ENCODE measurements at regions not wholly inside any gene's neighbourhood (a gene's known extent, or its start where the extent isn't known, plus 50 kb on each side); places are given as distances from the start of the nearest gene placed in this dataset.

- TF ChIP-seq POLR2A (IDR thresholded peaks at IDR 0.05) (no peak), CTCF (IDR thresholded peaks at IDR 0.05) (no peak)
- ATAC-seq (no peak), DNase-seq (no peak)
- no CpG with 5 or more reads among the region's 2 CpGs for WGBS (ENCODE audit: insufficient coverage, low coverage, low lambda C conversion rate, missing lambda C conversion rate)
- Histone ChIP-seq H3K27ac (no peak overlapping the region), H3K36me3 (no peaks in the 10 kb centered on the region), H3K27me3 (no peaks in the 10 kb centered on the region), H3K9me3 (no peaks in the 10 kb centered on the region), H3K4me1 (no peaks in the 10 kb centered on the region), H3K4me3 (no peak overlapping the region)
- intact Hi-C loops (cut with DNase I), result no loop called here
These were observed 368.7 kb upstream of the CRIM1 start for GRCh38 chr2:35986871-35987270.

GRCh38 chr2:35978218-35978617 lies 377.4 kb upstream of the CRIM1 start:
- TF ChIP-seq CTCF (IDR thresholded peaks at IDR 0.05) (no peak), POLR2A (IDR thresholded peaks at IDR 0.05) (no peak)
- Histone ChIP-seq H3K4me3 (no peak overlapping the region), H3K36me3 (no peaks in the 10 kb centered on the region), H3K9me3 (no peaks in the 10 kb centered on the region), H3K27me3 (no peaks in the 10 kb centered on the region), H3K27ac (no peak overlapping the region), H3K4me1 (no peaks in the 10 kb centered on the region)
- intact Hi-C loops (cut with DNase I), result no loop called here
- peak in 1 of 4 donors; percentile 35 for ATAC-seq
- 50% methylated on average over 1 of the region's 1 CpG for WGBS (ENCODE audit: insufficient coverage, low coverage, low lambda C conversion rate, missing lambda C conversion rate)
- no peak for DNase-seq

- TF ChIP-seq CTCF (IDR thresholded peaks at IDR 0.05), result no peak
- no peak for TF ChIP-seq POLR2A (IDR thresholded peaks at IDR 0.05)
- Histone ChIP-seq H3K4me1 (no peaks in the 10 kb centered on the region), H3K27ac (no peak overlapping the region), H3K27me3 (no peaks in the 10 kb centered on the region), H3K4me3 (no peak overlapping the region), H3K9me3 (no peaks in the 10 kb centered on the region), H3K36me3 (no peaks in the 10 kb centered on the region)
- DNase-seq (no peak), ATAC-seq (no peak)
- intact Hi-C loops (cut with DNase I), result no loop called here
- WGBS (ENCODE audit: insufficient coverage, low coverage, low lambda C conversion rate, missing lambda C conversion rate), result 70% methylated on average over 5 of the region's 5 CpGs
These were observed 379.0 kb upstream of the CRIM1 start for GRCh38 chr2:35976611-35977010.

GRCh38 chr2:35973737-35974132 lies 381.8 kb upstream of the CRIM1 start:
- no peaks in the 10 kb centered on the region for H3K27me3 ChIP-seq
- intact Hi-C loops (cut with DNase I), result no loop called here
- H3K4me1 ChIP-seq, result no peaks in the 10 kb centered on the region
- no peaks in the 10 kb centered on the region for H3K9me3 ChIP-seq
- peak in 1 of 4 donors; percentile 41 for ATAC-seq
- WGBS (ENCODE audit: insufficient coverage, low coverage, low lambda C conversion rate, missing lambda C conversion rate), result 17% methylated on average over 3 of the region's 4 CpGs
- no peak for DNase-seq
- no peaks in the 10 kb centered on the region for H3K36me3 ChIP-seq
- no peak overlapping the region for H3K4me3 ChIP-seq
- TF ChIP-seq CTCF (IDR thresholded peaks at IDR 0.05), result no peak
- TF ChIP-seq POLR2A (IDR thresholded peaks at IDR 0.05), result no peak
- no peak overlapping the region for H3K27ac ChIP-seq

- no peak overlapping the region for H3K27ac ChIP-seq
- H3K36me3 ChIP-seq, result no peaks in the 10 kb centered on the region
- ATAC-seq (peak; percentile 53 to 73 (median 58)), DNase-seq (no peak)
- no peaks in the 10 kb centered on the region for H3K27me3 ChIP-seq
- H3K9me3 ChIP-seq, result no peaks in the 10 kb centered on the region
- TF ChIP-seq POLR2A (IDR thresholded peaks at IDR 0.05) (no peak), CTCF (IDR thresholded peaks at IDR 0.05) (peak; percentile 27 to 54 (median 42))
- H3K4me3 ChIP-seq, result no peak overlapping the region
- H3K4me1 ChIP-seq, result no peaks in the 10 kb centered on the region
- WGBS (ENCODE audit: insufficient coverage, low coverage, low lambda C conversion rate, missing lambda C conversion rate), result 12% methylated on average over 1 of the region's 1 CpG
- intact Hi-C loops (cut with DNase I), result no loop called here
These were observed 382.3 kb upstream of the CRIM1 start for GRCh38 chr2:35973132-35973736.

Data from right lobe of liver (tissue), 6 donors.